ENCODE measurements at regions not wholly inside any gene's neighbourhood (a gene's known extent, or its start where the extent isn't known, plus 50 kb on each side); places are given as distances from the start of the nearest gene placed in this dataset.

GRCh38 chr11:80261776-80262175 is 820.9 kb upstream of the TENM4 start:
- Histone ChIP-seq H4K20me1 (ENCODE audit: insufficient read depth, low read length) (no peaks in the 10 kb centered on the region), H2AFZ (replicated peaks; ENCODE audit: low read length, poor library complexity) (no peak overlapping the region), H3K36me3 (ENCODE audit: control insufficient read depth, insufficient read depth, low read length) (no peaks in the 10 kb centered on the region), H3K4me3 (ENCODE audit: insufficient read depth, low read depth, low read length) (no peak overlapping the region), H2AK9ac (replicated peaks; ENCODE audit: low read depth, low read length, poor library complexity) (no peak overlapping the region), H2BK15ac (ENCODE audit: low read depth, low read length) (no peak overlapping the region), H3K18ac (ENCODE audit: low read depth, low read length) (no peak overlapping the region), H3K14ac (replicated peaks; ENCODE audit: low read depth, low read length) (no peak overlapping the region), H3K9me3 (ENCODE audit: control insufficient read depth, insufficient read depth, low read length) (no peaks in the 10 kb centered on the region), H2BK5ac (ENCODE audit: low read depth, low read length, poor library complexity, severe bottlenecking) (no peak overlapping the region), H3K9me1 (ENCODE audit: insufficient read depth, low read length) (no peaks in the 10 kb centered on the region), H2BK120ac (ENCODE audit: low read depth, low read length) (no peak overlapping the region), H3K4me2 (ENCODE audit: low read depth, low read length) (no peak overlapping the region), H4K91ac (ENCODE audit: insufficient read depth, low read depth, low read length) (no peak overlapping the region), H2AK5ac (ENCODE audit: low read depth, low read length) (no peak overlapping the region), H3K4me1 (ENCODE audit: control insufficient read depth, insufficient read depth, low read length) (no peaks in the 10 kb centered on the region), H3K56ac (ENCODE audit: extremely low read depth, insufficient read depth, low read length) (no peak overlapping the region), H3K27ac (ENCODE audit: insufficient read depth, low read length) (no peak overlapping the region), H3K4ac (ENCODE audit: low read depth, low read length) (no peak overlapping the region), H4K5ac (ENCODE audit: low read depth, low read length) (no peak overlapping the region), H3K23ac (ENCODE audit: low read depth, low read length) (no peak overlapping the region), H4K8ac (ENCODE audit: low read depth in 2 of 2, low read length in 2 of 2) (no peak overlapping the region), H3K9ac (ENCODE audit: low read depth, low read length) (no peak overlapping the region), H2BK20ac (ENCODE audit: low read depth, low read length) (no peak overlapping the region), H3K27me3 (ENCODE audit: control insufficient read depth, insufficient read depth, low read length) (no peaks in the 10 kb centered on the region), H3K79me1 (ENCODE audit: low read depth in 1 of 2, low read length in 2 of 2) (no peaks in the 10 kb centered on the region)
- WGBS, 2 experiments (ENCODE audit: extremely low coverage in 2 of 2, insufficient read length in 1 of 2) = no CpG with 5 or more reads among the region's 5 CpGs
- intact Hi-C loops (cut with micrococcal nuclease) (no loop called here), in situ Hi-C loops (cut with MboI; ENCODE audit: low sequenced_read_pairs) (no loop called here), dilution Hi-C loops (cut with HindIII; ENCODE audit: low sequenced_read_pairs, unreplicated experiment) (no loop called here)
- ChIA-PET CTCF (no interaction called here), POLR2A (ENCODE audit: unreplicated experiment) (no interaction called here)
- ATAC-seq (ENCODE audit: low read depth) (no peak), DNase-seq (no peak)
- TF ChIP-seq RCOR1 (IDR thresholded peaks at IDR 0.05; ENCODE audit: insufficient replicate concordance, low read length) = no peak
- TF ChIP-seq USF2 (IDR thresholded peaks at IDR 0.05; ENCODE audit: low read depth, low read length) = no peak
- no peak for TF ChIP-seq MAZ (IDR thresholded peaks at IDR 0.05; ENCODE audit: borderline replicate concordance, low read depth, low read length)
- TF ChIP-seq RAD21 (IDR thresholded peaks at IDR 0.05; ENCODE audit: low read length) = no peak
- TF ChIP-seq FOS (IDR thresholded peaks at IDR 0.05; ENCODE audit: low read depth, low read length) = no peak
- no peak for TF ChIP-seq MAFK (IDR thresholded peaks at IDR 0.05; ENCODE audit: low read depth, low read length)
- no peak for TF ChIP-seq CEBPB (IDR thresholded peaks at IDR 0.05; ENCODE audit: low read depth, low read length)
- no peak for TF ChIP-seq POLR2A (IDR thresholded peaks at IDR 0.05; ENCODE audit: low read depth, low read length)
- no peak for TF ChIP-seq MXI1 (IDR thresholded peaks at IDR 0.05; ENCODE audit: borderline replicate concordance, low read depth, low read length)
- no peak for TF ChIP-seq BHLHE40 (IDR thresholded peaks at IDR 0.05; ENCODE audit: low read depth, low read length)
- TF ChIP-seq CTCF (conservative IDR thresholded peaks at IDR 0.05; ENCODE audit: low read depth, low read length) = no peak
- no TSS peak for BruUV-seq (replicated peaks)
